Daoy (cell line): ENCODE measurements at regions not wholly inside any gene's neighbourhood (a gene's known extent, or its start where the extent isn't known, plus 50 kb on each side); places are given as distances from the start of the nearest gene placed in this dataset.
A peak's percentile ranks its signal among the peaks of the same experiment; 100 is the strongest.
"Not testable (repeated sequence)": the region's sequence is repeated elsewhere in the genome, so short reads cannot be mapped to it uniquely, and the experiment has no call there.

Experiments used
- DNase-seq: peaks from one replicate; pipeline ENCODE4 v3.0.0-alpha.2; 2015; ENCODE audit warnings: low read depth

DNA sequence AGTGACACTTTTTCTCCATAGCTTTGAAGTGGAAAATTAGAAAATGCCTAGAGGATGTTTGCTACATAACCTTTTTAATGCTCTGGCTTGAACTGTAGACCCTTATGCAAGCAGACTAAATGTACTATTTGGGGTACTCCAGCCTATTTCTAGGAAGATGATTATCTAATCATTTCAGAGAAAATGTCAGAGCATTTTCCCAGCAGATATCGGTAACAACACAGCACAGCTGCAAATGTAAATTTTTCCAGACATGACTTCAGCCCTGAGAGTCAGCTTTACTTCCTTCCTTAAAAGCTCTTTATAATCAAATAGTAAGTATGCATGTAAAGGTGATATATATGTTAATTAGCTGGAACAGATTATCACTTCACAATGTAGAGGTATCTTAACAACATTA lies 1647.1 kb downstream of the SUCLG1 start:
- no peak for DNase-seq

- no peak for DNase-seq
These were observed 1655.8 kb downstream of the SUCLG1 start for GRCh38 chr2:82803307-82803706.

DNA sequence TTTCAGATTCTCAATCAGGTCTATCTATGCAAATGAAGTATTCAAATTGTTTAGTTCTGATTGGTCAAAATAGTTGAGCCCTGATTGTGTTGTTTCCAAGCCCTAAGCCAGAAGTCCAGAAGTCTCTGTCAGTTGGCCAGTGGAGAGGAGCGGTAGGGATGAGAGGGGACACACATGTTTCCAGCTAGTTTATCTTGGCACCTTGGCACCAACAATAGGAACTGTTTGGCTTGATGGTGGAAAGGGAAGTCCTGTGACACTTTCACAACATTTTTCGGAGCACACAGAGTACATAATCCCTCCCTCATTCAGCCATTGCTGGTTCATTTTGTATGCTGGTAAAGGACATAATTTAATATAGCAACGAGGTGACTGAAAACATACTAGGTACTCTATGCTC lies 1661.6 kb downstream of the SUCLG1 start:
- DNase-seq: no peak

- no peak for DNase-seq
These were observed 1662.9 kb downstream of the SUCLG1 start for GRCh38 chr2:82796132-82796531.

- peak; percentile 34 for DNase-seq
These were observed 1663.6 kb downstream of the SUCLG1 start for GRCh38 chr2:82795446-82795845.

- DNase-seq: no peak
These were observed 1665.2 kb downstream of the SUCLG1 start for GRCh38 chr2:82793711-82794435.

- DNase-seq: no peak
These were observed 1666.8 kb downstream of the SUCLG1 start for GRCh38 chr2:82792316-82792715.

DNA sequence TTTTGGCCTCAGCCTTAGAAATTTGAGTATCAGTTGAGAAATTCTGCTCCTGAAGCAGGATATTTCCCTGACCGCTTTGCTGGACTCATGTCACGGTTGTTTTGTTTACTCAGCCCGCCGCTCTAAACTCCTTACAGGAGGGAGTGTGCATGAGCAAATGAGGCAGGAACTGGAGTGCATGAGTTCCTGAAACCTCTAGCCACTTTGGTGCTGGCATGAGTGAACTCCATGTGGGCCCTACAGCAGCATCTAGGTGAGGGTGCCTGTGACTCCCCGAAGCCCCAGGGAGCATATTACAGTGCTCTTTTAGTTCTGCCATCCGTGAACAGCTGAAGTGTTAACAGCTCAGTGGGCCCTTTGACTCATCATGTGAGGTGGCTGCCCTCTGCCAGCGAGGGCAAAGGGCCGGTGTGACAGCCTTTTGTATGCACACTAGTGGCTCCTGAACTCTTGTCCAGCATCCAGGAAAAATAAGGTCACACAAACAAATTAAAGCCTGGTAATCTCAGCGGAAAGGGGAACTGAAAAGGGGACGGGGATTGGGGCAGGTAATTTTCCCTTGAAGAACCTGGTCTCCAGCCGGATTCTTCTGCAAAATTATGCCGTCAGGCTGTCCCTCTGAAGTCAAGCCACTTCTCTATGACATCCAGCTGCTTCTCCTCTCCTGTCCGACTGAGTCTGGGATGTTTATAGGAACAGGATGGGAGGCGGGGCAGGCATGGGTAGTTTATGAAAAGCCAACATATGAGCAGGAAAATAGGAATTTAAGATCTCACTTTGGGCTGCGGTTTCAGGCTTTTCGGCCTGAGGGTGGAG lies 1668.7 kb downstream of the SUCLG1 start:
- DNase-seq: peak; percentile 37

DNA sequence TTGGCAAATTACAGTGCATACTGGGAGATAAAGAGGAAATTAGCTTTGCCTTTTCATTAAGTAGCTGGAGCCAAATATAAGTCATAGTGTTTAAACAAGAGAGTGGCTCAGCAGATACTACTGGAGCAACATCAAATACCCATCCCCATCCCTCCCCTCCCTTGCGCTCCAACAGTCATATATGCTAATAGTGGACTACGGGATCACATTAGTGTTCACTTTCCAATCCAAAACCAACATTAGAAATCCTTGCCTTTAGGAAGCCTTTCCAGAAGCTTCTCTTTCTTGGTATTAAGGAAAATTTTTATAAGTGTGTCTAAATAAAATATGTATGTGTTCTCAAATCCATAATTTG lies 1669.3 kb downstream of the SUCLG1 start:
- DNase-seq: no peak

- no peak for DNase-seq
These were observed 1677.7 kb downstream of the SUCLG1 start for GRCh38 chr2:82781176-82781915.

GRCh38 chr2:82780050-82780449 lies 1679.0 kb downstream of the SUCLG1 start:
- DNase-seq: no peak

DNA sequence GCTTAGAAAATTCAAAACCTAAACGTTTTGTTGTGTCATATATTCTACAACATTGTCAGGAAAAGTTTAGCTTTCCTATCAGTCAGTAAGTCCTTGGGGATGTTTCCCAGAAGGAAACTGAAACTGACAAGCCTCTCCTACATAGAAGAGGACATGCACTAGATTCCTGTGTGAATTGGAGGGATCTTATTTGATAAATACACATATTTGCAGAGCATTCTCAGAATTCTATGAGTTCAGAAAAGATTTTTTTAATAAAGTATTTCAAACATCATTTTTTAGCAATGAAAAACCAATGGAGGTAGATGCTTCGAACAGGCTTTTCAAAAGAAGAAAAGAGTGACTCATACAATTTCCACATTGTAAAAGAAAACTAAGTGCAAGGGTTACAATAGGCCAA lies 1706.7 kb downstream of the SUCLG1 start:
- no peak for DNase-seq

- no peak for DNase-seq
These were observed 1710.4 kb downstream of the SUCLG1 start for GRCh38 chr2:82748653-82749052.

DNA sequence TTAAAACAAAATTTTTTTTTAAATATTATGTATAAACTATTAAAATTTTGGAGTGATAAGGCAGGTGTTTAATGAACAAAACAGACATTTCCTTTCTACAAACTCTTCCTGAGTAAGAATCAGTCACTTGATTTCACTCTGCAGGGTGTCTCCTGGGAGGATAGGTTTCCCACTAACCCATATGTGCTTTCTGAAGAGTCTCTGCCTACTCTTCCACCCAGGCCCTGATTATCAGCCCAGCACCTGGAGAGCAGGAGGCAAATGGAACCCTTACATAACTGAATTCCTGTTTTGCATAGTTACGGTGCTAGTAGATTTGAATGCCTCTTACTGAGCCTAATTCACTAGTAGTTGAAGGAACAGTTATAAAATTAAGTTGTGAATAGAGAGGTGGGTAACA lies 1718.6 kb downstream of the SUCLG1 start:
- no peak for DNase-seq

GRCh38 chr2:82737965-82738364 lies 1721.1 kb downstream of the SUCLG1 start:
- not testable (repeated sequence) for DNase-seq

DNA sequence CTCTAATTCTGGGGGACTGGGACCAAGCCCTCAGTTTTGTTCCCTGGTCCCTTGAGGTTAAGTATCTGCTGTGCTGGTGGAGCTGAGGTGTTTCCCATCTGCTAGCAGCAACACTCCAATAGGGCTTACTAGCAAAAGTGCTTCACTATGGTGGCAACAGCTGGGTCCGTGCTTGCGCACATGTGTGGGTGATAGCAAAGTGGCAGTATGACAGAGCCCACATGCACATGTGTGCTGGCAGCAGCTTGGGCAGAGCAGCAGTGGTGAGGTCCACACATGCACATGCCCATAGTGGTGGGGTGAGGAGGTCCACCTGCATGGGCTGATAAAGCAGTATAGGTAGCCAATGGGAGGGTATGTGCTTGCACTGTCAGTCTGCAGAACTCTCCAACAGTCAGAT lies 1723.7 kb downstream of the SUCLG1 start:
- DNase-seq: no peak

GRCh38 chr2:82731824-82732223 lies 1727.3 kb downstream of the SUCLG1 start:
- DNase-seq: no peak

DNA sequence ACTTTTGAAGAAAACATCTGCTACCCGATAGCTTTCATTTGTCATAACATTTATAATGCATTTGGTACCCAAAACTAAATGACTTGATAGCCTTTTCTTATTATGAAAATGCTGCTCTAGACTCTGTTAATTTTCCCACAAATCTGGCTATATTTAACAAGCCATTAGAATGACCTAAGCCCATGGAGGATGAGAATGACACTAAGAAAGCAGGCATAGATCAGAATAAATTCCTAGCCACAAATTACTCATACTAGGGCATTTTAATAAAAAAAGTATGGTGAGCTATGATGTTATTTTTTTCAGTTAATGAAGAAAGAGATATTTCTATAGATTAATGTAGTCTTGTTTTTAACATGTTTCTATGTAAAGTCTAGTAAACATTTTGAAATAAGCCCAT lies 1728.3 kb downstream of the SUCLG1 start:
- DNase-seq: no peak

- DNase-seq: no peak
These were observed 1731.0 kb downstream of the SUCLG1 start for GRCh38 chr2:82728090-82728489.

GRCh38 chr2:82708681-82709080 lies 1750.4 kb downstream of the SUCLG1 start:
- DNase-seq: no peak

DNA sequence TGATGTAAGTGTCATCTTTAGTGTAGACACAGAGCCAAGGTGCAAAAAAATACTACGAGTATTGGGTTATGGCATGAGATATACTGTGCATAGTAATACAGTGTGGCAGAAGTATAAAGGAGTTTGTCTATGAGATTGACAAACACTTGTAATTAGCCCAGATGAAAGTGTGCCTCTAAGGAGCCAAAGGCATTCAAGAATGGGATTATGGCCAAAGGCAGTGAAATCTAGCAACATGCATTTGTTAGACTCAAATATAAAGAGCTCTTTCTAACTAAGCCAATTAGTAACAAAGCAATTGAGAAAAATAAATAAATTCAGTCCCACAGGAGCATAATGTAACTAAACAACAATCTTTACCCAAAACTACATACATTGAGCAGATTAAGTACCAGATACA lies 1761.8 kb downstream of the SUCLG1 start:
- DNase-seq: no peak

DNA sequence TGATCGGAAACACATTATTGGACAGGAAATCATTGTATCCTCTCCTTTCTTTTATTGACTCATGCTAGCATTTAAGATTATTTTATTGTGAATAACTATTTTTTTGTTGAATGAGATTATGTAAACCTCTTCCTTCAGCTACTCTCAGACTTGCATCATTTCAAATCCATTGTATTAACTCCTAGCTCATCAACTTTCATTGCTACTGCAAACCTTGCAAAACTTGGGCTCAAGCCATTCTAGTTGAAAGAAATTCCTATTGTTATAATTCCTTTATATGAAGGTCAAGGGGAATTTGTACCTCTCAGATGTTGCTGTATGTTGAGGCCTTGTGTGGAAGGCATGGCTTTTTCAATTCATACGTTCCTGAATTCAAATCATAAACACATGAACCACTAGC lies 1764.6 kb downstream of the SUCLG1 start:
- DNase-seq: no peak
